HG02840 (cell line): ENCODE measurements at regions not wholly inside any gene's neighbourhood (a gene's known extent, or its start where the extent isn't known, plus 50 kb on each side); places are given as distances from the start of the nearest gene placed in this dataset.

Source experiments
- ATAC-seq: cut with Tn5 transposase; IDR thresholded peaks from one replicate; pipeline ENCODE4 v1.9.1; 2021; ENCODE audit warnings: mild to moderate bottlenecking, moderate library complexity, moderate number of reproducible peaks; ENCODE audit not compliant: unreplicated experiment, low FRiP score

- ATAC-seq: no peak
Measured at GRCh38 chr13:97896446-97896845, 57.0 kb upstream of the IPO5 start.

GRCh38 chr13:97901716-97902115 lies 51.8 kb upstream of the IPO5 start:
- no peak for ATAC-seq
